Occipital lobe (tissue), 1 donor: ENCODE measurements at regions not wholly inside any gene's neighbourhood (a gene's known extent, or its start where the extent isn't known, plus 50 kb on each side); places are given as distances from the start of the nearest gene placed in this dataset.

Source experiments
- DNase-seq: peaks from one replicate; lab custom pipeline; 2025; lab: John Stamatoyannopoulos, UW

- DNase-seq: no peak
Measured at GRCh38 chr3:34948517-34948916, 690.8 kb upstream of the ARPP21 start.

GRCh38 chr3:34955680-34956079, 683.6 kb upstream of the ARPP21 start:
- no peak for DNase-seq

- no peak for DNase-seq
Measured at GRCh38 chr3:34956511-34956910, 682.8 kb upstream of the ARPP21 start.

GRCh38 chr3:34957677-34958076, 681.6 kb upstream of the ARPP21 start:
- DNase-seq: no peak

GRCh38 chr3:34969513-34969912, 669.8 kb upstream of the ARPP21 start:
- no peak for DNase-seq

- DNase-seq: no peak
Measured at GRCh38 chr3:34972481-34972880, 666.8 kb upstream of the ARPP21 start.

GRCh38 chr3:34973586-34973985, 665.7 kb upstream of the ARPP21 start:
- DNase-seq: no peak

GRCh38 chr3:34983631-34984030, 655.7 kb upstream of the ARPP21 start:
- DNase-seq: no peak

- DNase-seq: no peak
Measured at GRCh38 chr3:34988296-34988695, 651.0 kb upstream of the ARPP21 start.

- no peak for DNase-seq
Measured at GRCh38 chr3:34995796-34996430, 643.4 kb upstream of the ARPP21 start.

- no peak for DNase-seq
Measured at GRCh38 chr3:34998902-34999301, 640.4 kb upstream of the ARPP21 start.

- DNase-seq: no peak
Measured at GRCh38 chr3:35012214-35012613, 627.1 kb upstream of the ARPP21 start.

GRCh38 chr3:35028157-35028556, 611.2 kb upstream of the ARPP21 start:
- no peak for DNase-seq

GRCh38 chr3:35042210-35042991, 596.9 kb upstream of the ARPP21 start:
- no peak for DNase-seq

GRCh38 chr3:35043040-35043439, 596.3 kb upstream of the ARPP21 start:
- no peak for DNase-seq

- no peak for DNase-seq
Measured at GRCh38 chr3:35044190-35044589, 595.1 kb upstream of the ARPP21 start.

GRCh38 chr3:35045118-35045517, 594.2 kb upstream of the ARPP21 start:
- DNase-seq: no peak

- no peak for DNase-seq
Measured at GRCh38 chr3:35064761-35065160, 574.6 kb upstream of the ARPP21 start.

- no peak for DNase-seq
Measured at GRCh38 chr3:35065891-35066290, 573.4 kb upstream of the ARPP21 start.

- no peak for DNase-seq
Measured at GRCh38 chr3:35067750-35068149, 571.6 kb upstream of the ARPP21 start.

GRCh38 chr3:35070088-35070487, 569.2 kb upstream of the ARPP21 start:
- DNase-seq: no peak

GRCh38 chr3:35071772-35072171, 567.6 kb upstream of the ARPP21 start:
- no peak for DNase-seq

- DNase-seq: no peak
Measured at GRCh38 chr3:35078780-35079179, 560.5 kb upstream of the ARPP21 start.
